DOHH2 (cell line): ENCODE measurements at regions not wholly inside any gene's neighbourhood (a gene's known extent, or its start where the extent isn't known, plus 50 kb on each side); places are given as distances from the start of the nearest gene placed in this dataset.

Experiments used
- H3F3A ChIP-seq: fragments of 200-600 bp; sonication (generic), shearing (Covaris generic); 2 replicates; pipeline ENCODE4 v1.6.0; 2016; ENCODE audit warnings: antibody characterized with exemption, mild to moderate bottlenecking; ENCODE audit not compliant: control insufficient read depth, insufficient read depth
- H3K27ac ChIP-seq: fragments of 200-600 bp; sonication (generic); 2 replicates; pipeline ENCODE4 v1.5.1; 2014; ENCODE audit warnings: low read depth, mild to moderate bottlenecking, low read length, moderate library complexity
- H3K27me3 ChIP-seq: fragments of 200-600 bp; sonication (generic); 2 replicates; pipeline ENCODE4 v1.6.1; 2014; ENCODE audit warnings: mild to moderate bottlenecking, low read length, mixed read lengths; ENCODE audit not compliant: control insufficient read depth
- H3K36me3 ChIP-seq: fragments of 200-600 bp; sonication (generic); 2 replicates; pipeline ENCODE4 v1.6.1; 2014; ENCODE audit warnings: mild to moderate bottlenecking, low read length, moderate library complexity, mixed read lengths; ENCODE audit not compliant: control insufficient read depth
- H3K4me1 ChIP-seq: fragments of 200-600 bp; sonication (generic); 2 replicates; pipeline ENCODE4 v1.6.1; 2014; ENCODE audit warnings: mild to moderate bottlenecking, low read length, mixed read lengths; ENCODE audit not compliant: control insufficient read depth
- H3K4me2 ChIP-seq: fragments of 200-600 bp; sonication (generic); 2 replicates; pipeline ENCODE4 v1.6.0; 2014; ENCODE audit warnings: mild to moderate bottlenecking, low read length, moderate library complexity
- H3K4me3 ChIP-seq: fragments of 200-600 bp; sonication (generic); 2 replicates; pipeline ENCODE4 v1.5.1; 2014; ENCODE audit warnings: mild to moderate bottlenecking, low read length, mixed read lengths
- H3K79me2 ChIP-seq: fragments of 200-600 bp; sonication (generic); 2 replicates; pipeline ENCODE4 v1.6.1; 2014; ENCODE audit warnings: mild to moderate bottlenecking, low read length, mixed read lengths; ENCODE audit not compliant: control insufficient read depth
- H3K9me2 ChIP-seq: fragments of 200-600 bp; sonication (generic); replicated peaks from 2 replicates; pipeline ENCODE4 v1.6.1; 2014; ENCODE audit warnings: mild to moderate bottlenecking, low read length, mixed read lengths; ENCODE audit not compliant: control insufficient read depth
- H3K9me3 ChIP-seq: fragments of 200-600 bp; sonication (generic); 2 replicates; pipeline ENCODE4 v1.6.1; 2014; ENCODE audit warnings: antibody characterized with exemption, low read length, mixed read lengths; ENCODE audit not compliant: control insufficient read depth, insufficient read depth
- H4K20me1 ChIP-seq: fragments of 200-600 bp; sonication (generic); 2 replicates; pipeline ENCODE4 v1.6.0; 2014; ENCODE audit warnings: low read depth, mild to moderate bottlenecking, antibody characterized with exemption, low read length, moderate library complexity; ENCODE audit not compliant: control insufficient read depth, insufficient read depth
- CTCF ChIP-seq: fragments of 200-600 bp; sonication (generic); IDR thresholded peaks from one replicate; pipeline ENCODE4 v1.5.1; 2014; ENCODE audit warnings: antibody characterized with exemption, mild to moderate bottlenecking, low read depth, low read length; ENCODE audit not compliant: poor library complexity, severe bottlenecking
- EZH2phosphoT487 ChIP-seq: fragments of 200-600 bp; sonication (generic); IDR thresholded peaks from 2 replicates; pipeline ENCODE4 v1.6.1; 2017; ENCODE audit warnings: borderline replicate concordance, mild to moderate bottlenecking, antibody characterized with exemption, low read length, moderate library complexity, mixed read lengths

- Histone ChIP-seq H4K20me1 (no peaks in the 10 kb centered on the region), H3K4me3 (no peak overlapping the region), H3K9me2 (no peaks in the 10 kb centered on the region), H3K4me2 (no peak overlapping the region), H3K36me3 (no peaks in the 10 kb centered on the region), H3K27ac (no peak overlapping the region), H3F3A (no peaks in the 10 kb centered on the region), H3K9me3 (no peaks in the 10 kb centered on the region), H3K79me2 (no peaks in the 10 kb centered on the region), H3K27me3 (peaks cover 31% of the 10 kb centered on the region; the same call in 1 of the 2 replicates), H3K4me1 (no peaks in the 10 kb centered on the region)
- TF ChIP-seq EZH2phosphoT487 (no peak), CTCF (no peak)
These were observed 141.7 kb downstream of the EDN3 start for GRCh38 chr20:59441860-59442810.

- Histone ChIP-seq H3K79me2 (no peaks in the 10 kb centered on the region), H3K9me3 (no peaks in the 10 kb centered on the region), H3K9me2 (no peaks in the 10 kb centered on the region), H3K27ac (no peak overlapping the region), H3K36me3 (no peaks in the 10 kb centered on the region), H3K4me1 (no peaks in the 10 kb centered on the region), H3F3A (no peaks in the 10 kb centered on the region), H3K4me3 (no peak overlapping the region), H4K20me1 (no peaks in the 10 kb centered on the region), H3K27me3 (peaks cover 42% of the 10 kb centered on the region), H3K4me2 (no peak overlapping the region)
- no peak for TF ChIP-seq EZH2phosphoT487
- no peak for TF ChIP-seq CTCF
These were observed 143.1 kb downstream of the EDN3 start for GRCh38 chr20:59443550-59443949.

- H3K9me3 ChIP-seq = no peaks in the 10 kb centered on the region
- TF ChIP-seq CTCF = no peak
- no peak for TF ChIP-seq EZH2phosphoT487
- no peaks in the 10 kb centered on the region for H3F3A ChIP-seq
- no peak overlapping the region for H3K4me3 ChIP-seq
- no peaks in the 10 kb centered on the region for H4K20me1 ChIP-seq
- H3K4me2 ChIP-seq = no peak overlapping the region
- H3K36me3 ChIP-seq = no peaks in the 10 kb centered on the region
- H3K27me3 ChIP-seq = peaks cover 48% of the 10 kb centered on the region
- no peak overlapping the region for H3K27ac ChIP-seq
- H3K79me2 ChIP-seq = no peaks in the 10 kb centered on the region
- H3K4me1 ChIP-seq = no peaks in the 10 kb centered on the region
- no peaks in the 10 kb centered on the region for H3K9me2 ChIP-seq
These were observed 146.0 kb downstream of the EDN3 start for GRCh38 chr20:59446376-59446775.
